22Rv1 (cell line): ENCODE measurements at regions not wholly inside any gene's neighbourhood (a gene's known extent, or its start where the extent isn't known, plus 50 kb on each side); places are given as distances from the start of the nearest gene placed in this dataset.

ENCODE experiments used
- H3K27ac ChIP-seq: fragments of 450-650 bp; 2 replicates; pipeline ENCODE4 v1.5.1; 2017
- CTCF ChIP-seq: fragments of 450-650 bp; IDR thresholded peaks from 2 replicates; pipeline ENCODE4 v1.5.1; 2017; ENCODE audit warnings: mild to moderate bottlenecking
- ZFX ChIP-seq: fragments of 450-650 bp; IDR thresholded peaks from 2 replicates; pipeline ENCODE4 v1.6.1; 2017; ENCODE audit warnings: antibody characterized with exemption, borderline replicate concordance

DNA sequence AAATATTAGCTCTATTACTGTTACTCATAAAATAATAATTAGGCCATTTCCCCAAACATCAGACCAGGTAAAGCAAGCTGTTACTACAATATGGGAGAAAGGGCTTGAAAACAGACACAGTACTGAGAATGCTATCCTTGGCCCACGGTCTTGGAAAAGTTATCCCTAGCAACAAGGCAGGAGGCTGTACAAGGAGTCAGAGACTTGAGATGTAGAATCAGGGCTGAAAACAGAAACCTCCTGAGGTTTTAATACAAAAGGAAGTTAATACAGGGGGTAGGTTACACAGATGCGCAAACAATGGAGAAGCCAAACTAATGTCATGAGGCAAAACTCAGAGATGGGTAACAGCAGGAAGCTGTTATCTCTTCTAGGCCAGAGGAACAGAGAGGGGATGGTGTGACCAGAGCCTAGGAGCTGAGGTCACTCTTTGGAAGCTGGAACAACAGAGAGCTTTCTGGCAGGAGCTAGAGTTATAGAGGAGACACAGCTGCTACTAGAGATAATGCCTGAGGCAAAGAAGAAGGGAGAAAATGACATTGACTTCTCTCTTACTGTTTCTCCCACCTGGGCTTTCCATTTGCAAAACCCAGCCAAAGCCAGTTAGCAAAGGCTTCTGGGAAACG lies 248.8 kb downstream of the SUDS3 start:
- H3K27ac ChIP-seq = no peak overlapping the region
- TF ChIP-seq CTCF (no peak), ZFX (no peak)

- TF ChIP-seq ZFX (no peak), CTCF (no peak)
- H3K27ac ChIP-seq = no peak overlapping the region
Observed at GRCh38 chr12:118633071-118633470, 256.7 kb downstream of the SUDS3 start.

- TF ChIP-seq ZFX = no peak
- no peak for TF ChIP-seq CTCF
- no peak overlapping the region for H3K27ac ChIP-seq
Observed at GRCh38 chr12:118635276-118635675, 258.9 kb downstream of the SUDS3 start.

DNA sequence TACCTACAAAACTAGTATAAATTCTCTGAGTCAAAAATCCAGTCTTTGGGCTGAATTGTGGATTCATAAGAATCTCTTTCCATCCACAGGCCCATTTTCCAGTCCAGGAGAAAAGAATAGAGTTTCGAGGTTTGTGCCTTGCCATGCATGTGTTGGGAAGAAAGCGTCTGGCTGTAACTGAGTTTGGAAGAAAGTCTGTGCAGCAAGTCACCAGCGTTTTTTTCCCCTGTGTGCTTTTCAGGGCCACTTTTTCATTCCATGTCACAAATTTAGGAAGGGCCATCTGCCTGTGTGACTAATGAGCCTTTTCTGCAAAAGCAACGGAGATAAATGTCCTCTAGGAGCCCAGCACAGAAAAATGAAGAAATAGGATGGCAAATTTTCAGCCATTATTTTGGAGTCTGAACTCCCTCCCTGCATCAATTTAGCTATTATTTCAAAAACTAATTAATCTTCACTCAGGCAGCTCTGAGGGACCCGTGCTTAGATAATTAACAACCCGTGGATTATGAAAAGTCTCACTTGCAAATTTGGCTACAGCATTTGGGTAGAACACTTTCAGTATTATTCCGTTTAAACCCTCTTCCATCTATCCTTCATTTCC lies 261.5 kb downstream of the SUDS3 start:
- no peak overlapping the region for H3K27ac ChIP-seq
- TF ChIP-seq ZFX = no peak
- TF ChIP-seq CTCF = no peak

DNA sequence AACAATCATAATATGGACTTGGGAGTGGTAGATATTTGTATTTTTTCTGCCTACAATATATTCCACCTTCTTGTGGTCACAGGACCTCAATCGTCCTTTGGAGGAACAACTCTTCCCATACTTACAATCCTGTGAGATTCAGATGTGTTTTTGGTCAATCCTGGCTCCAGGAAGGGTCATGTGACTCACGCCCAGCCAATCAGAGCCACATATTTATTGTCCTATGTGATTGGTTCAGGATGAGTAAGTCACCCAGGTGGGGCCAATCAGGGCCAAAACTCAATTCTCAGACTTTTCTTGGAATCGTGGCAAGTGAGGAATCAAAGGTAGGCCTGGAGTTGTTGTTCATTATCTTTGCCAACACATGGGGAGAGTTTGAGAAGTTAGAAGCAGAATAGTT lies 264.9 kb downstream of the SUDS3 start:
- TF ChIP-seq ZFX = no peak
- TF ChIP-seq CTCF = no peak
- H3K27ac ChIP-seq = no peak overlapping the region

- no peak overlapping the region for H3K27ac ChIP-seq
- TF ChIP-seq CTCF = no peak
- no peak for TF ChIP-seq ZFX
Observed at GRCh38 chr12:118645219-118645618, 268.9 kb downstream of the SUDS3 start.

DNA sequence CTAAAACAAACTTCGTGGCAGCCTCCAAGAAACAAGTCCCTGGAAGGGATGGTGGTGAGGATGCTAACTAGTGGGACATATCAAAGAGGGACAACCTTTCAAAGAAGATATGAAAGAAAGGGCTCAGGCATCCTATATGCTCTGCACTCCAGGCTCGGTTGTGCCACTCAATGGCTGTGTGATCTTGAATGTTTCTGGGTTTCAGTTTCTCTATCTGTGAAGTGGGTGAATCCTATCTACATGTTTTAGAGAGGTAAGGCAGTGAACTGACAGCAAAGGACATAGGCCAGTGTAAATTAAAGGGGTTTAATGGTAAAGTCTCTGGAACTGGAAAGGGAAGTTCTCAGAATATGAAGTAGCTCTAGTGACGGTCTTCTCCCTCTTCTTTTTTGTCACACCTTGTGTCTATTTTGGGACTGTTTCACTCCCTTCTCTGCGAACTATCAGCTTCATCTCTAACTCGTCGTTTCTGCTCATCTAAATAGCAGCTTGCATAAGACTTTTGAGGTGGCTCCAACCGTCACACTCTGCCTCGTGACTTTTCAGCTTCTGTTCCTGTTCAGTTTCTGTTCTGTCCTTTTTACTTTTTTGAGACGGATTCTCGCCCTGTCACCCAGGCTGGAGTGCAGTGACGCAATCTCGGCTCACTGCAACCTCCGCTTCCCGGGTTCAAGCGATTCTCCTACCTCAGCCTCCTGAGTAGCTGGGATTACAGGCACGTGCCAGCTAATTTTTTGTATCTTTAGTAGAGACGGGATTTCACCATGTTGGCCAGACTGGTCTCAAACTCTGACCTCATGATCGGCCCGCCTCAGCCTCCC lies 273.6 kb downstream of the SUDS3 start:
- no peak for TF ChIP-seq ZFX
- no peak for TF ChIP-seq CTCF
- no peak overlapping the region for H3K27ac ChIP-seq
